ENCODE measurements at regions not wholly inside any gene's neighbourhood (a gene's known extent, or its start where the extent isn't known, plus 50 kb on each side); places are given as distances from the start of the nearest gene placed in this dataset.

- TF ChIP-seq CTCF (IDR thresholded peaks at IDR 0.05), result no peak
- TF ChIP-seq POLR2A (IDR thresholded peaks at IDR 0.05), result no peak
- TF ChIP-seq POLR2AphosphoS5 (IDR thresholded peaks at IDR 0.05), result no peak
Observed at GRCh38 chrX:40340116-40340515, 240.7 kb upstream of the ATP6AP2 start.

All from suprapubic skin (tissue), 4 donors.